Neural crest cell (in vitro differentiated cells): ENCODE measurements at regions not wholly inside any gene's neighbourhood (a gene's known extent, or its start where the extent isn't known, plus 50 kb on each side); places are given as distances from the start of the nearest gene placed in this dataset.

Source experiments
- DNase-seq: peaks from one replicate; pipeline ENCODE4 v3.0.0; 2021; ENCODE audit warnings: low read depth, mixed read lengths, low spot score
- H3K27ac Mint-ChIP-seq: one replicate; pipeline ENCODE4 v1.8.0; 2021; ENCODE audit warnings: mild to moderate bottlenecking, mixed read lengths; ENCODE audit not compliant: unreplicated experiment
- H3K27me3 Mint-ChIP-seq: 2 replicates; pipeline ENCODE4 v1.8.0; 2021; ENCODE audit warnings: low read depth, mild to moderate bottlenecking, mixed read lengths
- H3K36me3 Mint-ChIP-seq: 2 replicates; pipeline ENCODE4 v1.8.0; 2021; ENCODE audit warnings: low read depth, mild to moderate bottlenecking, mixed read lengths
- H3K4me1 Mint-ChIP-seq: 2 replicates; pipeline ENCODE4 v1.8.0; 2021; ENCODE audit warnings: mixed read lengths
- H3K4me3 Mint-ChIP-seq: one replicate; pipeline ENCODE4 v1.8.0; 2021; ENCODE audit warnings: mild to moderate bottlenecking, mixed read lengths
- H3K9me3 Mint-ChIP-seq: 2 replicates; pipeline ENCODE4 v1.8.0; 2021; ENCODE audit warnings: mixed read lengths
- TF ChIP-seq, protein P1 (sequence below): fragments of 200-600 bp; sonication (generic); conservative IDR thresholded peaks from 2 replicates; pipeline ENCODE4 v1.5.0; 2021; ENCODE audit warnings: antibody characterized with exemption, mild to moderate bottlenecking

DNA sequence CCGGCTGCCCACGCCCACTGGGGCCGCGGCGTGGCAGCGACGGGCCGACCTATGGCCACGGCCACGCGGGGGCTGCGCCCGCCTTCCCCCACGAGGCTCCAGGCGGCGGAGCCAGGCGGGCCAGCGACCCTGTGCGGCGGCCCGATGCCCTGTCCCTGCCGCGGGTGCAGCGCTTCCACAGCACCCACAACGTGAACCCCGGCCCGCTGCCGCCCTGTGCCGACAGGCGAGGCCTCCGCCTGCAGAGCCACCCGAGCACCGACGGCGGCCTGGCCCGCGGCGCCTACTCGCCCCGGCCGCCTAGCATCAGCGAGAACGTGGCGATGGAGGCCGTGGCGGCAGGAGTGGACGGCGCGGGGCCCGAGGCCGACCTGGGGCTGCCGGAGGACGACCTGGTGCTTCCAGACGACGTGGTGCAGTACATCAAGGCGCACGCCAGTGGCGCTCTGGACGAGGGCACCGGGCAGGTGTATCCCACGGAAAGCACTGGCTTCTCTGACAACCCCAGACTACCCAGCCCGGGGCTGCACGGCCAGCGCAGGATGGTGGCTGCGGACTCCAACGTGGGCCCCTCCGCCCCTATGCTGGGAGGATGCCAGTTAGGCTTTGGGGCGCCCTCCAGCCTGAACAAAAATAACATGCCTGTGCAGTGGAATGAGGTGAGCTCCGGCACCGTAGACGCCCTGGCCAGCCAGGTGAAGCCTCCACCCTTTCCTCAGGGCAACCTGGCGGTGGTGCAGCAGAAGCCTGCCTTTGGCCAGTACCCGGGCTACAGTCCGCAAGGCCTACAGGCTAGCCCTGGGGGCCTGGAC, 253.2 kb downstream of the GLI2 start:
- no peak for DNase-seq
- Mint-ChIP-seq H3K9me3 (no peaks in the 10 kb centered on the region), H3K27me3 (no peaks in the 10 kb centered on the region), H3K4me3 (no peak overlapping the region), H3K4me1 (no peaks in the 10 kb centered on the region), H3K27ac (no peak overlapping the region), H3K36me3 (peaks cover 2% of the 10 kb centered on the region)
- TF ChIP-seq, protein P1, sequence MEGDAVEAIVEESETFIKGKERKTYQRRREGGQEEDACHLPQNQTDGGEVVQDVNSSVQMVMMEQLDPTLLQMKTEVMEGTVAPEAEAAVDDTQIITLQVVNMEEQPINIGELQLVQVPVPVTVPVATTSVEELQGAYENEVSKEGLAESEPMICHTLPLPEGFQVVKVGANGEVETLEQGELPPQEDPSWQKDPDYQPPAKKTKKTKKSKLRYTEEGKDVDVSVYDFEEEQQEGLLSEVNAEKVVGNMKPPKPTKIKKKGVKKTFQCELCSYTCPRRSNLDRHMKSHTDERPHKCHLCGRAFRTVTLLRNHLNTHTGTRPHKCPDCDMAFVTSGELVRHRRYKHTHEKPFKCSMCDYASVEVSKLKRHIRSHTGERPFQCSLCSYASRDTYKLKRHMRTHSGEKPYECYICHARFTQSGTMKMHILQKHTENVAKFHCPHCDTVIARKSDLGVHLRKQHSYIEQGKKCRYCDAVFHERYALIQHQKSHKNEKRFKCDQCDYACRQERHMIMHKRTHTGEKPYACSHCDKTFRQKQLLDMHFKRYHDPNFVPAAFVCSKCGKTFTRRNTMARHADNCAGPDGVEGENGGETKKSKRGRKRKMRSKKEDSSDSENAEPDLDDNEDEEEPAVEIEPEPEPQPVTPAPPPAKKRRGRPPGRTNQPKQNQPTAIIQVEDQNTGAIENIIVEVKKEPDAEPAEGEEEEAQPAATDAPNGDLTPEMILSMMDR: no peak

DNA sequence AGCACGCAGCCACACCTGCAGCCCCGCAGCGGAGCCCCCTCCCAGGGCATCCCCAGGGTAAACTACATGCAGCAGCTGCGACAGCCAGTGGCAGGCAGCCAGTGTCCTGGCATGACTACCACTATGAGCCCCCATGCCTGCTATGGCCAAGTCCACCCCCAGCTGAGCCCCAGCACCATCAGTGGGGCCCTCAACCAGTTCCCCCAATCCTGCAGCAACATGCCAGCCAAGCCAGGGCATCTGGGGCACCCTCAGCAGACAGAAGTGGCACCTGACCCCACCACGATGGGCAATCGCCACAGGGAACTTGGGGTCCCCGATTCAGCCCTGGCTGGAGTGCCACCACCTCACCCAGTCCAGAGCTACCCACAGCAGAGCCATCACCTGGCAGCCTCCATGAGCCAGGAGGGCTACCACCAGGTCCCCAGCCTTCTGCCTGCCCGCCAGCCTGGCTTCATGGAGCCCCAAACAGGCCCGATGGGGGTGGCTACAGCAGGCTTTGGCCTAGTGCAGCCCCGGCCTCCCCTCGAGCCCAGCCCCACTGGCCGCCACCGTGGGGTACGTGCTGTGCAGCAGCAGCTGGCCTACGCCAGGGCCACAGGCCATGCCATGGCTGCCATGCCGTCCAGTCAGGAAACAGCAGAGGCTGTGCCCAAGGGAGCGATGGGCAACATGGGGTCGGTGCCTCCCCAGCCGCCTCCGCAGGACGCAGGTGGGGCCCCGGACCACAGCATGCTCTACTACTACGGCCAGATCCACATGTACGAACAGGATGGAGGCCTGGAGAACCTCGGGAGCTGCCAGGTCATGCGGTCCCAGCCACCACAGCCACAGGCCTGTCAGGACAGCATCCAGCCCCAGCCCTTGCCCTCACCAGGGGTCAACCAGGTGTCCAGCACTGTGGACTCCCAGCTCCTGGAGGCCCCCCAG, 254.1 kb downstream of the GLI2 start:
- Mint-ChIP-seq H3K4me1 (no peaks in the 10 kb centered on the region), H3K4me3 (no peak overlapping the region), H3K27me3 (no peaks in the 10 kb centered on the region), H3K9me3 (no peaks in the 10 kb centered on the region), H3K27ac (no peak overlapping the region), H3K36me3 (peaks cover 2% of the 10 kb centered on the region)
- TF ChIP-seq, protein P1: no peak
- no peak for DNase-seq

DNA sequence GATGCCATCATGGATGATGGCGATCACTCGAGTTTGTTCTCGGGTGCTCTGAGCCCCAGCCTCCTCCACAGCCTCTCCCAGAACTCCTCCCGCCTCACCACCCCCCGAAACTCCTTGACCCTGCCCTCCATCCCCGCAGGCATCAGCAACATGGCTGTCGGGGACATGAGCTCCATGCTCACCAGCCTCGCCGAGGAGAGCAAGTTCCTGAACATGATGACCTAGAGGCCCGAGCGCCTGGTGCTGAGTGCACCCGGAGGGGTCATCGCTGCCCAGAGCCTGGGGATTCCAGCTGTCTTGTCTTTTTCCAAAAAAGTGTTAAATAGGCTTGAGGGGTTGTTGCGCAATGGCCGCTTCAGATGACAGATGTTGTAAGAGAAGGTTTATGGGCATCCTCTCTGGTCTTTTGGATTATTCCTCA, 254.8 kb downstream of the GLI2 start:
- Mint-ChIP-seq H3K27me3 (no peaks in the 10 kb centered on the region), H3K4me1 (no peaks in the 10 kb centered on the region), H3K27ac (no peak overlapping the region), H3K9me3 (no peaks in the 10 kb centered on the region), H3K36me3 (peaks cover 2% of the 10 kb centered on the region), H3K4me3 (no peak overlapping the region)
- TF ChIP-seq, protein P1: no peak
- no peak for DNase-seq

DNA sequence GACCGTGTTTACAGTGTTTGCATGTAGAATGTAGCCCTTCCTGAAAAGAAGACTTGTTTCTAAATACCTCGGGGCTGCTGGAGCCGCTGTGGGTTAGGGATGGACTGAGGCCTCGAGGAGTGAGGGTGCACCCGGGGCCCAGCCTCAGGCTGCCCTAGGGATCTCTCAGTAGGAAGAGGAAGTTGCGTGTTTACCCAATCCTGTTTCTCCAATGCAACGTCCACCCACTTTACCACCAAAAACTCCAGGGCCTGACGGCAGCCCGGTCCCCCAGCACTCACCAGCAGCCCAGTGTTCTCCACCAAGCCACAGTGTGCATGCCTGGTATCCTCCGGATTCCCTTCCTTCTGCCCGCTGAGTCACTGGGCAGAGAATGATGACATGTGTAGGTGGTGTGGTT, 255.8 kb downstream of the GLI2 start:
- TF ChIP-seq, protein P1: no peak
- Mint-ChIP-seq H3K4me3 (no peak overlapping the region), H3K27me3 (no peaks in the 10 kb centered on the region), H3K27ac (no peak overlapping the region), H3K9me3 (no peaks in the 10 kb centered on the region), H3K36me3 (peaks cover 2% of the 10 kb centered on the region), H3K4me1 (no peaks in the 10 kb centered on the region)
- DNase-seq: no peak

DNA sequence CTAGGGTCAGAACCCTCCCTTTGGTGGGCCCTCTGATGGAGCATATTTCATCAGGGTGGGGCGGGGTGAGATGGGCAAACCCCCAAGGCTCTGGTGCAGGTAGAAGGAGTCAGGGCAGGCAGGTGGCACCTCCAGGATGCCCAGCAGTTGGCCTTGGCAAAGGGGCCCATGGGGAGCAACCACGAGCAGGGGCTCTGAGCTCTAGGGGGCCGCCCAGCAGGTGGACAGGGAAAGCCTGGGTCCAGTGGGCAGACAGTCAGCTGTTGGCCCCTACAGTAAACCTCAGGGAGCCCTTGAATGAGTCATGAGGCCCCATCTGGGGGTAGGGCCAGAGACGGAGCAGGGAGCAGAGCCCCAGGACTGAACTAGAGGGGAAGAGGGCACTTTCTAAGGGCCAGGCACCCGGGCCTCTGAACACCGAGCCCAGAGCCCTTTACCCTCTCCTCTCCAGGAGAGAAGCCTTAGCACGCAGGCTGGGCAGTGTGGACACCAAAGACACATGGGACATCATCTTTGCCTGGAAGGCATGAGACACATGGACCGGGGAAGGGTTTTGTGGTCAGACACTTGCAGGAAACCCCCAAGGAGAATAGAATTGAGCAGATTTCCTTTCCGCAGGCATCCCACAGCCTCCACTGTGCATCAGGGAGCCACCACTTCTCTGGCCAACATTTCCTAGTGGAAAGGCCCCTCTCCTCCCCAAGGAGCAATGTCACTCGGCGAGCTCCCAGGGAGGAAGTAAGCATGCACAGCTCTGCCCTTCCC, 257.3 kb downstream of the GLI2 start:
- TF ChIP-seq, protein P1: no peak
- Mint-ChIP-seq H3K4me3 (no peak overlapping the region), H3K27ac (no peak overlapping the region), H3K4me1 (no peaks in the 10 kb centered on the region), H3K36me3 (no peaks in the 10 kb centered on the region), H3K27me3 (no peaks in the 10 kb centered on the region), H3K9me3 (no peaks in the 10 kb centered on the region)
- no peak for DNase-seq
